B cell (primary cell): ENCODE measurements at regions not wholly inside any gene's neighbourhood (a gene's known extent, or its start where the extent isn't known, plus 50 kb on each side); places are given as distances from the start of the nearest gene placed in this dataset.

Experiments
- ATAC-seq: fragments of 200-7000 bp; cut with Tn5 transposase; one replicate; pipeline ENCODE4 v1.10.0; 2021; ENCODE audit warnings: low read depth, mild to moderate bottlenecking, moderate number of reproducible peaks, moderate library complexity
- CTCF ChIA-PET: fragments of 350-600 bp; sonication (Branson Sonifier 250); formaldehyde crosslinking; loops from one replicate; lab custom pipeline; 2021; ENCODE audit warnings: antibody characterized with exemption, inconsistent platforms; lab: Charles Lee
- POLR2A ChIA-PET: fragments of 350-600 bp; sonication (Branson Sonifier 250); formaldehyde crosslinking; loops from one replicate; lab custom pipeline; 2021; ENCODE audit warnings: antibody characterized with exemption; lab: Charles Lee
- DNase-seq: peaks from one replicate; pipeline ENCODE4 v3.0.0; 2013
- H2AFZ ChIP-seq: 2 replicates; pipeline ENCODE4 v1.6.1; 2012; ENCODE audit warnings: mild to moderate bottlenecking, low read depth, low read length; ENCODE audit not compliant: insufficient read depth, poor library complexity, severe bottlenecking
- H3K27ac ChIP-seq, 2 donors: 1 replicate in 1 of 2; 2 replicates in 1 of 2; pipeline ENCODE4 v1.5.1; 2012 to 2013; ENCODE audit warnings: low read length in 2 of 2, mild to moderate bottlenecking in 2 of 2, moderate library complexity in 1 of 2
- H3K27me3 ChIP-seq, 4 experiments: fragments of 200-600 bp in 1 of 4; sonication (generic) in 1 of 4; replicated peaks in 1 of 4; 1 replicate in 2 of 4; 2 replicates in 2 of 4; pipeline versions ENCODE4 v1.6.1 to v1.7.0; 2013 to 2016; ENCODE audit warnings: low read length in 3 of 4, mild to moderate bottlenecking in 2 of 4, mixed read lengths in 1 of 4, moderate library complexity in 1 of 4; ENCODE audit not compliant: insufficient read depth in 4 of 4, control insufficient read depth in 3 of 4; ENCODE audit errors: control extremely low read depth in 1 of 4
- H3K36me3 ChIP-seq, 2 experiments: replicated peaks in 1 of 2; 1 replicate in 1 of 2; 2 replicates in 1 of 2; pipeline versions ENCODE4 v1.6.1 to v1.7.1; 2013; ENCODE audit warnings: low read length in 1 of 2; ENCODE audit not compliant: insufficient read depth in 2 of 2, control insufficient read depth in 1 of 2; ENCODE audit errors: control extremely low read depth in 1 of 2, extremely low read depth in 1 of 2
- H3K4me1 ChIP-seq, 2 donors: fragments of 200-600 bp in 1 of 2; sonication (generic) in 1 of 2; 1 replicate in 1 of 2; 2 replicates in 1 of 2; pipeline versions ENCODE4 v1.5.1 to v1.6.1; 2013 to 2017; ENCODE audit warnings: low read length in 2 of 2; ENCODE audit not compliant: control insufficient read depth in 2 of 2, insufficient read depth in 2 of 2
- H3K4me2 ChIP-seq: replicated peaks from 2 replicates; pipeline ENCODE3; 2012; ENCODE audit warnings: mild to moderate bottlenecking, low read depth, low read length; ENCODE audit not compliant: poor library complexity, severe bottlenecking
- H3K4me3 ChIP-seq, 5 experiments: fragments of 200-600 bp in 1 of 5; sonication (generic) in 1 of 5; 1 replicate in 3 of 5; 2 replicates in 2 of 5; pipeline versions ENCODE4 v1.5.1 to v1.7.0; 2011 to 2016; ENCODE audit warnings: low read length in 4 of 5, mild to moderate bottlenecking in 4 of 5, low read depth in 2 of 5, control low read depth in 1 of 5, moderate library complexity in 1 of 5; ENCODE audit not compliant: insufficient read depth in 1 of 5; ENCODE audit errors: control extremely low read depth in 1 of 5, extremely low read depth in 1 of 5
- H3K79me2 ChIP-seq: fragments of 200-600 bp; sonication (generic); one replicate; pipeline ENCODE4 v1.6.0; 2016; ENCODE audit warnings: low read length; ENCODE audit not compliant: control insufficient read depth, insufficient read depth
- H3K9ac ChIP-seq: fragments of 200-600 bp; sonication (generic); 2 replicates; pipeline ENCODE4 v1.6.1; 2017; ENCODE audit warnings: mild to moderate bottlenecking, low read length, moderate library complexity
- H3K9me3 ChIP-seq, 3 donors: one replicate each; pipeline versions ENCODE4 v1.6.1 to v1.7.1; 2013; ENCODE audit warnings: low read length in 2 of 3; ENCODE audit not compliant: control insufficient read depth in 2 of 3, insufficient read depth in 1 of 3; ENCODE audit errors: control extremely low read depth in 1 of 3
- H4K20me1 ChIP-seq: 2 replicates; pipeline ENCODE4 v1.6.0; 2012; ENCODE audit warnings: mild to moderate bottlenecking, low read length; ENCODE audit not compliant: insufficient read depth, control insufficient read depth, poor library complexity, severe bottlenecking
- H3K27ac Mint-ChIP-seq: one replicate; pipeline ENCODE4 v1.8.0; 2021; ENCODE audit warnings: mixed read lengths
- H3K27me3 Mint-ChIP-seq: one replicate; pipeline ENCODE4 v1.8.0; 2021; ENCODE audit warnings: mixed read lengths
- H3K4me1 Mint-ChIP-seq: one replicate; pipeline ENCODE4 v1.8.0; 2021; ENCODE audit warnings: mixed read lengths
- H3K4me3 Mint-ChIP-seq: one replicate; pipeline ENCODE4 v1.8.0; 2021; ENCODE audit warnings: mixed read lengths
- H3K9me3 Mint-ChIP-seq: one replicate; pipeline ENCODE4 v1.8.0; 2022; ENCODE audit warnings: mixed read lengths; ENCODE audit not compliant: insufficient read depth
- EZH2 ChIP-seq: IDR thresholded peaks from 2 replicates; pipeline ENCODE4 v1.6.1; 2012; ENCODE audit warnings: borderline replicate concordance, low read depth, mild to moderate bottlenecking, moderate library complexity, low read length; ENCODE audit not compliant: insufficient read depth, poor library complexity, severe bottlenecking
- WGBS: methylation state at CpG from one replicate; pipeline ENCODE4 v1.1.5; 2013; ENCODE audit warnings: missing lambda C conversion rate; ENCODE audit not compliant: insufficient coverage; 5-methylcytosine and 5-hydroxymethylcytosine counted together
- intact Hi-C: fragments of 100-400 bp; cut with micrococcal nuclease; formaldehyde crosslinking; loops from one replicate; pipeline ENCODE4 v1.10.0; 2022
- TF ChIP-seq, protein P1 (sequence below): fragments of 200-600 bp; IDR thresholded peaks from one replicate; pipeline ENCODE4 v1.8.0; 2022; ENCODE audit warnings: antibody characterized with exemption, mild to moderate bottlenecking

DNA sequence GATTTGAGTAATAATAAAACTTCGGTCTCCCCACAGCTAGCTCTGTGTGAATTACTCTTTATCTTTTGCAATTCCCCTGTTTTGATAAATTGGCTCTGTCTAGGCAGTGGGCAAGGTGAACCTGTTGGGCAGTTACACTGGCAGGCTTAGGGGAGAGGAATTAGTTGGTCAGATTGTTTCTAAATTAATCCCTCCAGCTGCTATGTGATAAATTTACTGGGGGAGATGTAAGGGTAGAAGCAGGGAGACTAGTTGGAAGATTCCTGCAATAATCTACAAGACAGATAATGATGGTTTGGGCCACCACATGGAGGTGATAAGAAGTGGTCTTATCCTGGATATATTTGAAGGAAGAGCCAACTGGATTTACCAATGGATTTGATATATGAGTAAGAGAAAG is 118.5 kb upstream of the TACR1 start:
- Histone ChIP-seq H3K9ac (no peak overlapping the region), H3K27ac (no peak overlapping the region), H3K79me2 (no peaks in the 10 kb centered on the region), H2AFZ (no peak overlapping the region), H3K4me2 (no peak overlapping the region), H3K4me3 (no peak overlapping the region), H3K36me3 (no peaks in the 10 kb centered on the region), H4K20me1 (no peaks in the 10 kb centered on the region), H3K9me3 (no peaks in the 10 kb centered on the region), H3K27me3 (no peaks in the 10 kb centered on the region), H3K4me1 (peaks cover 1 to 2% of the 10 kb centered on the region in 2 donors)
- TF ChIP-seq, protein P1, sequence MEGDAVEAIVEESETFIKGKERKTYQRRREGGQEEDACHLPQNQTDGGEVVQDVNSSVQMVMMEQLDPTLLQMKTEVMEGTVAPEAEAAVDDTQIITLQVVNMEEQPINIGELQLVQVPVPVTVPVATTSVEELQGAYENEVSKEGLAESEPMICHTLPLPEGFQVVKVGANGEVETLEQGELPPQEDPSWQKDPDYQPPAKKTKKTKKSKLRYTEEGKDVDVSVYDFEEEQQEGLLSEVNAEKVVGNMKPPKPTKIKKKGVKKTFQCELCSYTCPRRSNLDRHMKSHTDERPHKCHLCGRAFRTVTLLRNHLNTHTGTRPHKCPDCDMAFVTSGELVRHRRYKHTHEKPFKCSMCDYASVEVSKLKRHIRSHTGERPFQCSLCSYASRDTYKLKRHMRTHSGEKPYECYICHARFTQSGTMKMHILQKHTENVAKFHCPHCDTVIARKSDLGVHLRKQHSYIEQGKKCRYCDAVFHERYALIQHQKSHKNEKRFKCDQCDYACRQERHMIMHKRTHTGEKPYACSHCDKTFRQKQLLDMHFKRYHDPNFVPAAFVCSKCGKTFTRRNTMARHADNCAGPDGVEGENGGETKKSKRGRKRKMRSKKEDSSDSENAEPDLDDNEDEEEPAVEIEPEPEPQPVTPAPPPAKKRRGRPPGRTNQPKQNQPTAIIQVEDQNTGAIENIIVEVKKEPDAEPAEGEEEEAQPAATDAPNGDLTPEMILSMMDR, result no peak
- no peak for TF ChIP-seq EZH2
- ATAC-seq, result no peak
- Mint-ChIP-seq H3K9me3 (no peaks in the 10 kb centered on the region), H3K27ac (no peak overlapping the region), H3K4me1 (peaks cover 10% of the 10 kb centered on the region), H3K27me3 (no peaks in the 10 kb centered on the region), H3K4me3 (no peak overlapping the region)
- ChIA-PET CTCF (no interaction called here), POLR2A (no interaction called here)
- intact Hi-C loops, result no loop called here
- no CpG with 5 or more reads among the region's 1 CpG for WGBS
- DNase-seq, result no peak

DNA sequence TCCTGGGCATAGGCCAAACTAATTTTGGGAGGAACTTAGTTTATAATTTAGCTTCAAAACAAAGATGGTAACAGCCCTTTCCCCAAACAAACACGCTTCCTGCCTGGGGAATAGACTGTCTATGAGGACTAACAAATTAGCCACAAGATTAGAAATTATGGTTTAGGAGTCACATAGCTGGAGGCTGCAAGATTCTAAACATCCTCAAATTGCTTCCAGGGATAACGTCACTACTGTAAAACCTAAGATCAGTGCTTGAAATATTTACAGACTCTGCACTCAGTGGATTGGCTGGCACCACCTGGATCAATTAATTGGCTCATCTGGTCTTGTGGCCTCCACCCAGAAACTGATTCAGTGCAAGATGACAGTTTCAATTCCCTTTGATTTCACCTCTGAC is 118.0 kb upstream of the TACR1 start:
- Histone ChIP-seq H3K4me1 (peaks cover 4 to 5% of the 10 kb centered on the region in 2 donors), H3K27me3 (no peaks in the 10 kb centered on the region), H2AFZ (no peak overlapping the region), H3K36me3 (no peaks in the 10 kb centered on the region), H3K27ac (no peak overlapping the region), H3K4me2 (no peak overlapping the region), H3K9ac (no peak overlapping the region), H4K20me1 (no peaks in the 10 kb centered on the region), H3K4me3 (no peak overlapping the region), H3K9me3 (no peaks in the 10 kb centered on the region), H3K79me2 (no peaks in the 10 kb centered on the region)
- intact Hi-C loops, result no loop called here
- Mint-ChIP-seq H3K4me1 (peaks cover 11% of the 10 kb centered on the region), H3K4me3 (no peak overlapping the region), H3K9me3 (no peaks in the 10 kb centered on the region), H3K27ac (no peak overlapping the region), H3K27me3 (no peaks in the 10 kb centered on the region)
- 56% methylated on average over 1 of the region's 2 CpGs for WGBS
- ATAC-seq (no peak), DNase-seq (no peak)
- TF ChIP-seq EZH2, result no peak
- TF ChIP-seq, protein P1, result no peak
- ChIA-PET CTCF (interaction anchor here (0.6 kb wide), 1 partner anchor 128 kb away, joined by 3 read pairs; no protein-coding TSS in a partner anchor), POLR2A (no interaction called here)
